Spleen (tissue), 11 donors: ENCODE measurements at regions not wholly inside any gene's neighbourhood (a gene's known extent, or its start where the extent isn't known, plus 50 kb on each side); places are given as distances from the start of the nearest gene placed in this dataset.

Experiments used
- DNase-seq: peaks from one replicate; pipeline ENCODE4 v3.0.0-alpha.2; 2020
- H3K27ac ChIP-seq, 8 donors: fragments of 200-600 bp; sonication (generic) in 7 of 8; 1 replicate in 4 of 8; 2 replicates in 4 of 8; pipeline versions ENCODE4 v1.5.0 to v1.8.0; 2016 to 2021; ENCODE audit warnings: inconsistent platforms in 4 of 8, mild to moderate bottlenecking in 4 of 8, moderate library complexity in 1 of 8
- H3K27me3 ChIP-seq, 7 donors: fragments of 200-600 bp; sonication (generic) in 6 of 7; replicated peaks in 1 of 7; 1 replicate in 4 of 7; 2 replicates in 3 of 7; pipeline versions ENCODE4 v1.5.0 to v1.8.0; 2016 to 2021; ENCODE audit warnings: inconsistent platforms in 3 of 7, mild to moderate bottlenecking in 1 of 7
- H3K36me3 ChIP-seq, 6 donors: fragments of 200-600 bp; sonication (generic) in 5 of 6; 1 replicate in 4 of 6; 2 replicates in 2 of 6; pipeline versions ENCODE4 v1.5.0 to v1.8.0; 2016 to 2021; ENCODE audit warnings: inconsistent platforms in 2 of 6
- H3K4me1 ChIP-seq, 6 donors: fragments of 200-600 bp; sonication (generic) in 5 of 6; 1 replicate in 3 of 6; 2 replicates in 3 of 6; pipeline versions ENCODE4 v1.5.0 to v1.8.0; 2016 to 2021; ENCODE audit warnings: inconsistent platforms in 3 of 6
- H3K4me3 ChIP-seq, 8 donors: fragments of 200-600 bp; sonication (generic) in 7 of 8; 1 replicate in 4 of 8; 2 replicates in 4 of 8; pipeline versions ENCODE4 v1.5.0 to v1.8.0; 2016 to 2021; ENCODE audit warnings: inconsistent platforms in 4 of 8, mild to moderate bottlenecking in 4 of 8, moderate library complexity in 2 of 8
- H3K9me3 ChIP-seq, 8 donors: fragments of 200-600 bp; sonication (generic) in 7 of 8; 1 replicate in 4 of 8; 2 replicates in 4 of 8; pipeline versions ENCODE4 v1.5.0 to v1.8.0; 2016 to 2021; ENCODE audit warnings: inconsistent platforms in 4 of 8
- CTCF ChIP-seq, 11 experiments: fragments of 200-600 bp in 7 of 11; fragments of 450-650 bp in 4 of 11; sonication (generic) in 4 of 11; IDR thresholded peaks in 8 of 11; conservative IDR thresholded peaks in 3 of 11; 1 replicate in 7 of 11; 2 replicates in 4 of 11; pipeline versions ENCODE4 v1.4.0 to v1.8.0; 2016 to 2021; ENCODE audit warnings: antibody characterized with exemption in 11 of 11, inconsistent platforms in 4 of 11, mild to moderate bottlenecking in 1 of 11
- POLR2A ChIP-seq, 3 donors: fragments of 450-650 bp; IDR thresholded peaks; one replicate each; pipeline ENCODE4 v1.5.1; 2017; ENCODE audit warnings: antibody characterized with exemption in 3 of 3, mild to moderate bottlenecking in 1 of 3
- POLR2AphosphoS5 ChIP-seq, 3 donors: sonication (generic); formaldehyde crosslinking; IDR thresholded peaks; one replicate each; pipeline ENCODE4 v1.5.1; 2017; ENCODE audit warnings: antibody characterized with exemption in 3 of 3
- WGBS, 5 donors: extraction: QIAGEN DNeasy Blood & Tissue Kit in 3 of 5; methylation state at CpG; one replicate each; pipeline versions ENCODE4 v1.1.5 to v1.1.7; 2013 to 2018; 5-methylcytosine and 5-hydroxymethylcytosine counted together
- intact Hi-C: fragments of 100-400 bp; cut with DNase I; formaldehyde crosslinking; loops from one replicate; pipeline ENCODE4 v1.15.0; 2023; ENCODE audit warnings: low total_unique reads
- donor health status: healthy with polysubstance abuse.
- donor health status: DM: no; HTN: no; CAD: no; lungs with moderate emphysema.
- donor health status: DM: no; HTN: no; CAD: no.
- donor health status: Bipolar disorder and iron deficiency.
- donor health status: healthy.
- donor health status: DM: no; HTN: no; CAD: no.
- donor health status: DM: yes; HTN: yes; CAD: no.

- no peak for TF ChIP-seq POLR2A (IDR thresholded peaks at IDR 0.05)
- no peak for TF ChIP-seq CTCF (IDR thresholded peaks at IDR 0.05 in 8 of 11, conservative IDR thresholded peaks at IDR 0.05 in 3 of 11)
- TF ChIP-seq POLR2AphosphoS5 (IDR thresholded peaks at IDR 0.05), result no peak
- no peaks in the 10 kb centered on the region for H3K9me3 ChIP-seq
- no peaks in the 10 kb centered on the region for H3K36me3 ChIP-seq
- no peak for DNase-seq
- no peak overlapping the region for H3K4me3 ChIP-seq
- peaks cover 0 to 59% (median 3%) of the 10 kb centered on the region in 7 donors for H3K27me3 ChIP-seq
- WGBS, 5 donors, result 77 to 81% (median 81%) methylated on average over 24 of the region's 24 CpGs
- H3K27ac ChIP-seq, result no peak overlapping the region
- intact Hi-C loops, result no loop called here
- H3K4me1 ChIP-seq, result no peaks in the 10 kb centered on the region
Observed at GRCh38 chr22:27540656-27541396, 260.7 kb downstream of the MN1 start.

GRCh38 chr22:27541836-27542235 is 259.7 kb downstream of the MN1 start:
- intact Hi-C loops, result no loop called here
- 87 to 91% (median 90%) methylated on average over 14 of the region's 14 CpGs for WGBS, 5 donors
- TF ChIP-seq CTCF (IDR thresholded peaks at IDR 0.05 in 8 of 11, conservative IDR thresholded peaks at IDR 0.05 in 3 of 11) (no peak), POLR2AphosphoS5 (IDR thresholded peaks at IDR 0.05) (no peak), POLR2A (IDR thresholded peaks at IDR 0.05) (no peak)

GRCh38 chr22:27542602-27543001 is 259.0 kb downstream of the MN1 start:
- H3K4me3 ChIP-seq, result no peak overlapping the region
- H3K27me3 ChIP-seq, result peaks cover 0 to 56% (median 3%) of the 10 kb centered on the region in 7 donors
- DNase-seq, result no peak
- H3K27ac ChIP-seq, result no peak overlapping the region
- TF ChIP-seq POLR2A (IDR thresholded peaks at IDR 0.05) (no peak), POLR2AphosphoS5 (IDR thresholded peaks at IDR 0.05) (no peak), CTCF (IDR thresholded peaks at IDR 0.05 in 8 of 11, conservative IDR thresholded peaks at IDR 0.05 in 3 of 11) (no peak)
- 77 to 81% (median 80%) methylated on average over 6 of the region's 6 CpGs for WGBS, 5 donors
- no peaks in the 10 kb centered on the region for H3K4me1 ChIP-seq
- intact Hi-C loops, result no loop called here
- no peaks in the 10 kb centered on the region for H3K36me3 ChIP-seq
- H3K9me3 ChIP-seq, result no peaks in the 10 kb centered on the region

More at GRCh38 chr22:27541836-27542235, 259.7 kb downstream of the MN1 start:
- Histone ChIP-seq H3K4me1 (no peaks in the 10 kb centered on the region), H3K36me3 (no peaks in the 10 kb centered on the region), H3K27me3 (peaks cover 0 to 59% (median 3%) of the 10 kb centered on the region in 7 donors), H3K9me3 (no peaks in the 10 kb centered on the region), H3K4me3 (no peak overlapping the region), H3K27ac (no peak overlapping the region)
- no peak for DNase-seq

- DNase-seq, result no peak
- Histone ChIP-seq H3K4me3 (no peak overlapping the region), H3K27ac (no peak overlapping the region), H3K36me3 (no peaks in the 10 kb centered on the region), H3K4me1 (no peaks in the 10 kb centered on the region), H3K9me3 (no peaks in the 10 kb centered on the region), H3K27me3 (peaks cover 0 to 47% (median 3%) of the 10 kb centered on the region in 7 donors)
- intact Hi-C loops, result no loop called here
- no peak for TF ChIP-seq POLR2AphosphoS5 (IDR thresholded peaks at IDR 0.05)
- 67 to 88% (median 78%) methylated on average over 2 of the region's 2 CpGs for WGBS, 5 donors
Observed at GRCh38 chr22:27543460-27543859, 258.1 kb downstream of the MN1 start.
